ENCODE measurements at regions not wholly inside any gene's neighbourhood (a gene's known extent, or its start where the extent isn't known, plus 50 kb on each side); places are given as distances from the start of the nearest gene placed in this dataset.

GRCh38 chr2:60214626-60214875, 338.9 kb downstream of the BCL11A start:
- TF ChIP-seq, protein P1, sequence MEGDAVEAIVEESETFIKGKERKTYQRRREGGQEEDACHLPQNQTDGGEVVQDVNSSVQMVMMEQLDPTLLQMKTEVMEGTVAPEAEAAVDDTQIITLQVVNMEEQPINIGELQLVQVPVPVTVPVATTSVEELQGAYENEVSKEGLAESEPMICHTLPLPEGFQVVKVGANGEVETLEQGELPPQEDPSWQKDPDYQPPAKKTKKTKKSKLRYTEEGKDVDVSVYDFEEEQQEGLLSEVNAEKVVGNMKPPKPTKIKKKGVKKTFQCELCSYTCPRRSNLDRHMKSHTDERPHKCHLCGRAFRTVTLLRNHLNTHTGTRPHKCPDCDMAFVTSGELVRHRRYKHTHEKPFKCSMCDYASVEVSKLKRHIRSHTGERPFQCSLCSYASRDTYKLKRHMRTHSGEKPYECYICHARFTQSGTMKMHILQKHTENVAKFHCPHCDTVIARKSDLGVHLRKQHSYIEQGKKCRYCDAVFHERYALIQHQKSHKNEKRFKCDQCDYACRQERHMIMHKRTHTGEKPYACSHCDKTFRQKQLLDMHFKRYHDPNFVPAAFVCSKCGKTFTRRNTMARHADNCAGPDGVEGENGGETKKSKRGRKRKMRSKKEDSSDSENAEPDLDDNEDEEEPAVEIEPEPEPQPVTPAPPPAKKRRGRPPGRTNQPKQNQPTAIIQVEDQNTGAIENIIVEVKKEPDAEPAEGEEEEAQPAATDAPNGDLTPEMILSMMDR (IDR thresholded peaks at IDR 0.05): no peak
- TF ChIP-seq POLR2A (IDR thresholded peaks at IDR 0.05): no peak
